ENCODE measurements at regions not wholly inside any gene's neighbourhood (a gene's known extent, or its start where the extent isn't known, plus 50 kb on each side); places are given as distances from the start of the nearest gene placed in this dataset.

GRCh38 chr1:67589519-67590233 lies 95.3 kb upstream of the GADD45A start:
- no peaks in the 10 kb centered on the region for H4K20me1 ChIP-seq (ENCODE audit: insufficient read depth)
- peaks cover 9% of the 10 kb centered on the region for H3F3A ChIP-seq (ENCODE audit: insufficient read depth)
- no peaks in the 10 kb centered on the region for H3K36me3 ChIP-seq (ENCODE audit: low read depth)
- TF ChIP-seq EZH2 (IDR thresholded peaks at IDR 0.05; ENCODE audit: insufficient read depth, poor library complexity, severe bottlenecking) (no peak), EZH2phosphoT487 (IDR thresholded peaks at IDR 0.05; ENCODE audit: insufficient read depth, low read depth) (no peak)
- no peak for DNase-seq
- peak overlapping the region; percentile 63; the same call in 1 of the 2 replicates for H2AFZ ChIP-seq
- H3K9me3 ChIP-seq (ENCODE audit: low read depth), result no peaks in the 10 kb centered on the region
- in situ Hi-C loops (cut with MboI), result no loop called here
- H3K27me3 ChIP-seq (replicated peaks; ENCODE audit: insufficient read depth), result no peaks in the 10 kb centered on the region
- no peaks in the 10 kb centered on the region for H3K79me2 ChIP-seq (ENCODE audit: insufficient read depth)
- H3K4me1 ChIP-seq (ENCODE audit: insufficient read depth), result peaks cover 23% of the 10 kb centered on the region
- H3K27ac ChIP-seq, result peak overlapping the region; percentile 23; the same call in 1 of the 2 replicates
- WGBS, 2 experiments (ENCODE audit: low coverage in 1 of 2, low lambda C conversion rate in 2 of 2, missing lambda C conversion rate in 2 of 2), result 92 to 94% methylated on average over 8 of the region's 8 CpGs
- peak overlapping the region; percentile 25 for H3K4me2 ChIP-seq (ENCODE audit: unreplicated experiment)
- H3K4me3 ChIP-seq, result no peak overlapping the region
- no peaks in the 10 kb centered on the region for H3K9me2 ChIP-seq (ENCODE audit: insufficient read depth)
- no peak overlapping the region for H3K9ac ChIP-seq

GRCh38 chr1:67590329-67590728 lies 94.7 kb upstream of the GADD45A start:
- 6 to 19% methylated on average over 3 of the region's 3 CpGs for WGBS, 2 experiments (ENCODE audit: low coverage in 1 of 2, low lambda C conversion rate in 2 of 2, missing lambda C conversion rate in 2 of 2)

GRCh38 chr1:67594764-67595163 lies 90.2 kb upstream of the GADD45A start:
- Histone ChIP-seq H3K4me3 (no peak overlapping the region), H3K4me2 (ENCODE audit: unreplicated experiment) (no peak overlapping the region), H4K20me1 (ENCODE audit: insufficient read depth) (no peaks in the 10 kb centered on the region), H3K27ac (no peak overlapping the region), H3K9me2 (ENCODE audit: insufficient read depth) (no peaks in the 10 kb centered on the region), H3K36me3 (ENCODE audit: low read depth) (no peaks in the 10 kb centered on the region), H3K4me1 (ENCODE audit: insufficient read depth) (0 out of 2 replicates have a peak, but pooled peaks cover 9% of the 10 kb centered on the region), H3K79me2 (ENCODE audit: insufficient read depth) (no peaks in the 10 kb centered on the region), H3K9ac (no peak overlapping the region), H3F3A (ENCODE audit: insufficient read depth) (no peaks in the 10 kb centered on the region), H3K9me3 (ENCODE audit: low read depth) (no peaks in the 10 kb centered on the region), H2AFZ (no peak overlapping the region), H3K27me3 (replicated peaks; ENCODE audit: insufficient read depth) (no peaks in the 10 kb centered on the region)
- in situ Hi-C loops (cut with MboI), result no loop called here
- DNase-seq, result no peak
- TF ChIP-seq EZH2phosphoT487 (IDR thresholded peaks at IDR 0.05; ENCODE audit: insufficient read depth, low read depth) (no peak), EZH2 (IDR thresholded peaks at IDR 0.05; ENCODE audit: insufficient read depth, poor library complexity, severe bottlenecking) (no peak)
- WGBS, 2 experiments (ENCODE audit: low coverage in 1 of 2, low lambda C conversion rate in 2 of 2, missing lambda C conversion rate in 2 of 2), result 85 to 91% methylated on average over 2 of the region's 2 CpGs

More at GRCh38 chr1:67590329-67590728, 94.7 kb upstream of the GADD45A start:
- no peak overlapping the region for H3K4me3 ChIP-seq
- no peaks in the 10 kb centered on the region for H3K27me3 ChIP-seq (replicated peaks; ENCODE audit: insufficient read depth)
- H3K4me2 ChIP-seq (ENCODE audit: unreplicated experiment), result peak overlapping the region; percentile 25
- no peaks in the 10 kb centered on the region for H3K36me3 ChIP-seq (ENCODE audit: low read depth)
- no peaks in the 10 kb centered on the region for H4K20me1 ChIP-seq (ENCODE audit: insufficient read depth)
- H3K9me2 ChIP-seq (ENCODE audit: insufficient read depth), result no peaks in the 10 kb centered on the region
- peak overlapping the region; percentile 23 for H3K27ac ChIP-seq
- no peaks in the 10 kb centered on the region for H3K79me2 ChIP-seq (ENCODE audit: insufficient read depth)
- peak; percentile 54 for DNase-seq
- H3K9ac ChIP-seq, result no peak overlapping the region
- H2AFZ ChIP-seq, result peak overlapping the region; percentile 63
- H3K4me1 ChIP-seq (ENCODE audit: insufficient read depth), result peaks cover 23% of the 10 kb centered on the region
- in situ Hi-C loops (cut with MboI), result no loop called here
- H3K9me3 ChIP-seq (ENCODE audit: low read depth), result no peaks in the 10 kb centered on the region
- peaks cover 9% of the 10 kb centered on the region for H3F3A ChIP-seq (ENCODE audit: insufficient read depth)
- TF ChIP-seq EZH2 (IDR thresholded peaks at IDR 0.05; ENCODE audit: insufficient read depth, poor library complexity, severe bottlenecking), result no peak
- no peak for TF ChIP-seq EZH2phosphoT487 (IDR thresholded peaks at IDR 0.05; ENCODE audit: insufficient read depth, low read depth)

GRCh38 chr1:67596674-67597073 lies 88.3 kb upstream of the GADD45A start:
- no peaks in the 10 kb centered on the region for H3K27me3 ChIP-seq (replicated peaks; ENCODE audit: insufficient read depth)
- TF ChIP-seq EZH2 (IDR thresholded peaks at IDR 0.05; ENCODE audit: insufficient read depth, poor library complexity, severe bottlenecking) (no peak), EZH2phosphoT487 (IDR thresholded peaks at IDR 0.05; ENCODE audit: insufficient read depth, low read depth) (no peak)
- no peak overlapping the region for H3K4me2 ChIP-seq (ENCODE audit: unreplicated experiment)
- no peaks in the 10 kb centered on the region for H4K20me1 ChIP-seq (ENCODE audit: insufficient read depth)
- DNase-seq, result no peak
- H2AFZ ChIP-seq, result no peak overlapping the region
- H3K9me3 ChIP-seq (ENCODE audit: low read depth), result no peaks in the 10 kb centered on the region
- H3K9ac ChIP-seq, result no peak overlapping the region
- no peaks in the 10 kb centered on the region for H3K79me2 ChIP-seq (ENCODE audit: insufficient read depth)
- no peaks in the 10 kb centered on the region for H3K36me3 ChIP-seq (ENCODE audit: low read depth)
- in situ Hi-C loops (cut with MboI), result no loop called here
- H3K9me2 ChIP-seq (ENCODE audit: insufficient read depth), result no peaks in the 10 kb centered on the region
- no peak overlapping the region for H3K27ac ChIP-seq
- H3F3A ChIP-seq (ENCODE audit: insufficient read depth), result no peaks in the 10 kb centered on the region
- 69 to 73% methylated on average over 3 of the region's 3 CpGs for WGBS, 2 experiments (ENCODE audit: low coverage in 1 of 2, low lambda C conversion rate in 2 of 2, missing lambda C conversion rate in 2 of 2)
- H3K4me3 ChIP-seq, result no peak overlapping the region
- no peaks in the 10 kb centered on the region for H3K4me1 ChIP-seq (ENCODE audit: insufficient read depth)
